Adrenal gland (tissue), 9 donors: ENCODE measurements at regions not wholly inside any gene's neighbourhood (a gene's known extent, or its start where the extent isn't known, plus 50 kb on each side); places are given as distances from the start of the nearest gene placed in this dataset.

Experiments used
- DNase-seq, 7 donors: peaks; one replicate each; pipeline ENCODE4 v3.0.0-alpha.2; 2019 to 2020
- H3K27ac ChIP-seq, 5 donors: fragments of 200-600 bp; sonication (generic) in 4 of 5; 1 replicate in 3 of 5; 2 replicates in 2 of 5; pipeline versions ENCODE4 v1.5.1 to v1.8.0; 2016 to 2020; ENCODE audit warnings: mild to moderate bottlenecking in 1 of 5
- H3K27me3 ChIP-seq: fragments of 200-600 bp; 2 replicates; pipeline ENCODE4 v1.8.0; 2021
- H3K36me3 ChIP-seq, 2 donors: fragments of 200-600 bp; replicated peaks in 1 of 2; 1 replicate in 1 of 2; 2 replicates in 1 of 2; pipeline versions ENCODE4 v1.5.1 to v1.8.0; 2018 to 2022
- H3K4me1 ChIP-seq, 2 donors: fragments of 200-600 bp; replicated peaks in 1 of 2; 1 replicate in 1 of 2; 2 replicates in 1 of 2; pipeline versions ENCODE4 v1.5.1 to v1.8.0; 2018 to 2021
- H3K4me3 ChIP-seq, 4 donors: fragments of 200-600 bp; sonication (generic) in 3 of 4; one replicate each; pipeline ENCODE4 v1.5.1; 2016 to 2018
- H3K9me3 ChIP-seq, 3 donors: fragments of 200-600 bp; sonication (generic) in 1 of 3; replicated peaks in 1 of 3; 1 replicate in 2 of 3; 2 replicates in 1 of 3; pipeline versions ENCODE4 v1.5.1 to v1.8.0; 2016 to 2021
- POLR2A ChIP-seq, 2 donors: fragments of 450-650 bp; IDR thresholded peaks; one replicate each; pipeline ENCODE4 v1.6.1; 2017; ENCODE audit warnings: antibody characterized with exemption in 2 of 2, mild to moderate bottlenecking in 2 of 2, moderate library complexity in 1 of 2
- WGBS, 4 donors: extraction: QIAGEN DNeasy Blood & Tissue Kit in 2 of 4; methylation state at CpG; one replicate each; pipeline versions ENCODE4 v1.1.5 to v1.1.7; 2013 to 2017; 5-methylcytosine and 5-hydroxymethylcytosine counted together
- intact Hi-C, 2 donors: fragments of 100-400 bp; cut with DNase I; formaldehyde crosslinking; loops; one replicate each; pipeline versions ENCODE4 v1.14.1 to v1.15.0; 2022 to 2023
- TF ChIP-seq, protein P1 (sequence below), 6 experiments: fragments of 450-650 bp in 4 of 6; fragments of 200-600 bp in 2 of 6; sonication (generic) in 1 of 6; IDR thresholded peaks; 1 replicate in 5 of 6; 2 replicates in 1 of 6; pipeline versions ENCODE4 v1.5.1 to v1.8.0; 2016 to 2021; ENCODE audit warnings: antibody characterized with exemption in 6 of 6, mild to moderate bottlenecking in 2 of 6, moderate library complexity in 1 of 6
- donor health status: healthy with polysubstance abuse.
- donor health status: Bipolar disorder and iron deficiency.
- donor health status: DM: yes; HTN: yes; CAD: no.
- donor health status: DM: no; HTN: no; CAD: no.
- donor health status: DM: no; HTN: no; CAD: no.

DNA sequence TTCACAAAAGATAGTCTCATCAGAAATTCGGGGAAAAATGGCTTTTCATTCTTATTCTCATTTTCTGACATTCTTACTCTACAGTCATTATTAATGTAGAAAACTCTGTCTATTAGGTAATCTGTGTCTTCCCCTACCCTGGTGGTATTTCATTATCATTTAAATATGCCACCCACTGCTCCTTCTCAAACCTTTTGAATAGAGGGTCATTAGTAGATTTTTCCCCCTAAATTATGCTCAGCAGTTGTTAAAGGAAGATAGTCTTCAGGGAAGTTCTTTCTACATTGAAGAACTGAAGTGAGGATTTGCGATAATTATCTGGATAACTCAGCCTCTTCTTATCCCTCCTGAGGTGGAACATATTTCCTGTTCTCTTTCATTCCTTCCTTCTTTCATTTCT lies 989.5 kb upstream of the RBFOX1 start:
- Histone ChIP-seq H3K4me1 (no peaks in the 10 kb centered on the region), H3K27ac (no peak overlapping the region), H3K9me3 (no peaks in the 10 kb centered on the region), H3K27me3 (no peaks in the 10 kb centered on the region), H3K4me3 (no peak overlapping the region), H3K36me3 (no peaks in the 10 kb centered on the region)
- intact Hi-C loops, result no loop called here
- TF ChIP-seq, protein P1, sequence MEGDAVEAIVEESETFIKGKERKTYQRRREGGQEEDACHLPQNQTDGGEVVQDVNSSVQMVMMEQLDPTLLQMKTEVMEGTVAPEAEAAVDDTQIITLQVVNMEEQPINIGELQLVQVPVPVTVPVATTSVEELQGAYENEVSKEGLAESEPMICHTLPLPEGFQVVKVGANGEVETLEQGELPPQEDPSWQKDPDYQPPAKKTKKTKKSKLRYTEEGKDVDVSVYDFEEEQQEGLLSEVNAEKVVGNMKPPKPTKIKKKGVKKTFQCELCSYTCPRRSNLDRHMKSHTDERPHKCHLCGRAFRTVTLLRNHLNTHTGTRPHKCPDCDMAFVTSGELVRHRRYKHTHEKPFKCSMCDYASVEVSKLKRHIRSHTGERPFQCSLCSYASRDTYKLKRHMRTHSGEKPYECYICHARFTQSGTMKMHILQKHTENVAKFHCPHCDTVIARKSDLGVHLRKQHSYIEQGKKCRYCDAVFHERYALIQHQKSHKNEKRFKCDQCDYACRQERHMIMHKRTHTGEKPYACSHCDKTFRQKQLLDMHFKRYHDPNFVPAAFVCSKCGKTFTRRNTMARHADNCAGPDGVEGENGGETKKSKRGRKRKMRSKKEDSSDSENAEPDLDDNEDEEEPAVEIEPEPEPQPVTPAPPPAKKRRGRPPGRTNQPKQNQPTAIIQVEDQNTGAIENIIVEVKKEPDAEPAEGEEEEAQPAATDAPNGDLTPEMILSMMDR (IDR thresholded peaks at IDR 0.05), result no peak
- TF ChIP-seq POLR2A (IDR thresholded peaks at IDR 0.05), result no peak
- no peak for DNase-seq
- WGBS, 4 donors, result 19 to 35% (median 30%) methylated on average over 2 of the region's 2 CpGs

DNA sequence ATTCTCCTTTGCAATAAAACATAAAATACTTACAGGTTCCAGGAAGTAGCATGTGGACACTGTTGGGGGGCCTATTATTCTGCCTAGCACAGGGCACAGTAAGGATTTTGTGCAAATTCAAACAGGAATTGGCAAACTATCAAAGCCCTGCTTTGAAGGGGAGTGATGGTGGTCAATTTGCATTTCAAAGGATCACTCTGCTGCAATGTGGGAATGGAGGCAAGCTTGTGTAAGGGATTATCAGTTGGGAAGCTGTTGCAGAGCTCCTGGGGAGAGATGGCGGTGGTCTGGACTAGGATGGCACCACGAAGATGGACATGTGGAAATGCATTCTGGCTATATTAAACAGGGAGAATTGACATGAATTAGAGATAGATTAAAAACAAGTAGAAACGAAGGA lies 990.7 kb upstream of the RBFOX1 start:
- DNase-seq, result no peak
- TF ChIP-seq, protein P1 (IDR thresholded peaks at IDR 0.05), result no peak
- no peak for TF ChIP-seq POLR2A (IDR thresholded peaks at IDR 0.05)
- Histone ChIP-seq H3K4me3 (no peak overlapping the region), H3K36me3 (no peaks in the 10 kb centered on the region), H3K9me3 (no peaks in the 10 kb centered on the region), H3K27me3 (no peaks in the 10 kb centered on the region), H3K27ac (no peak overlapping the region), H3K4me1 (no peaks in the 10 kb centered on the region)
- WGBS, 4 donors, result 44 to 61% (median 46%) methylated on average over 3 of the region's 3 CpGs
- intact Hi-C loops, result no loop called here

DNA sequence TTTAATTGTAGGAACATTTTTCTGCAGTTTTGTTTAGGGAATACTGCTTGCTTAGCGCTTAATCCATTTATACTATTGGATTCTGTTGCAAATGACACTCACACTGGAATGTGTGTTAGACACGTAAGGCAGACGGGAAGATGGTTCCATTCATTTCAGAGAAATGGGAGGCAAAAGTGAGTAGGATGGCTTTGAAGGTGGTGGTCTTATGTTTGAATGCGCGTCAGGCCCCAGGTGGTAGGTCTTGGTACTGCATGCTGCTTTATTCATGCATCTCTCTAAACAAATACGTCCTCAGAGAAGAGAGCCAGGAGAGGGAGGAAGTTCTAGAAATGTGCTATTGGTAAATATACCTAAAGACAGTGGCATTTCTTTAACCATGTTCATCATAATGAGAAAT lies 997.6 kb upstream of the RBFOX1 start:
- H3K9me3 ChIP-seq, result no peaks in the 10 kb centered on the region
- 56 to 64% (median 59%) methylated on average over 6 of the region's 6 CpGs for WGBS, 4 donors
- no peak overlapping the region for H3K4me3 ChIP-seq
- H3K27me3 ChIP-seq, result no peaks in the 10 kb centered on the region
- intact Hi-C loops, result no loop called here
- no peaks in the 10 kb centered on the region for H3K4me1 ChIP-seq
- DNase-seq, result peak in 1 of 7 donors; percentile 1
- no peak for TF ChIP-seq POLR2A (IDR thresholded peaks at IDR 0.05)
- TF ChIP-seq, protein P1 (IDR thresholded peaks at IDR 0.05), result peak in 3 of 6 experiments; percentile 21 to 43 (median 29)
- H3K27ac ChIP-seq, result no peak overlapping the region
- no peaks in the 10 kb centered on the region for H3K36me3 ChIP-seq

DNA sequence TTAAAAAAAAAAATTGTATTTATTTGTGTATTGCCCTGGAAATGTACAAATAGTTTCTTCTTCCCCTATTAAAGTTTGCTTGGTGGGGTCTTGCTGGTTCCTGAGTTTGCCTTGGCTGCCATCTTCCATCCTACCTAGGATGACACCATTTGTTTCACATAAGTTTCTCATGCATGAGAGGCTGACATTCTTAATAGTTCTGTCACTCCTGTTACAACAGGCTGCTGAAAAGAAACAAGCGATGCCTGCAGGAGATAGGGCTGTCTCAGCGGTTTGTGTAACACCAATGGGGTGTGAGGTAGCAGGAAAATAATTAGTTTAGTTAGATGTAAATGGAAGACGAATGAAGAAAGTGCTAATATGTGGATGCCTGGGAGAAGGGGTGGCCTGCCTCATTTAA lies 1000.9 kb upstream of the RBFOX1 start:
- Histone ChIP-seq H3K4me1 (no peaks in the 10 kb centered on the region), H3K9me3 (no peaks in the 10 kb centered on the region), H3K4me3 (no peak overlapping the region), H3K36me3 (no peaks in the 10 kb centered on the region), H3K27ac (no peak overlapping the region), H3K27me3 (no peaks in the 10 kb centered on the region)
- WGBS, 4 donors, result 14 to 37% (median 25%) methylated on average over 3 of the region's 3 CpGs
- intact Hi-C loops, result no loop called here
- DNase-seq, result no peak
- no peak for TF ChIP-seq POLR2A (IDR thresholded peaks at IDR 0.05)
- TF ChIP-seq, protein P1 (IDR thresholded peaks at IDR 0.05), result no peak
